ENCODE measurements at regions not wholly inside any gene's neighbourhood (a gene's known extent, or its start where the extent isn't known, plus 50 kb on each side); places are given as distances from the start of the nearest gene placed in this dataset.

DNA sequence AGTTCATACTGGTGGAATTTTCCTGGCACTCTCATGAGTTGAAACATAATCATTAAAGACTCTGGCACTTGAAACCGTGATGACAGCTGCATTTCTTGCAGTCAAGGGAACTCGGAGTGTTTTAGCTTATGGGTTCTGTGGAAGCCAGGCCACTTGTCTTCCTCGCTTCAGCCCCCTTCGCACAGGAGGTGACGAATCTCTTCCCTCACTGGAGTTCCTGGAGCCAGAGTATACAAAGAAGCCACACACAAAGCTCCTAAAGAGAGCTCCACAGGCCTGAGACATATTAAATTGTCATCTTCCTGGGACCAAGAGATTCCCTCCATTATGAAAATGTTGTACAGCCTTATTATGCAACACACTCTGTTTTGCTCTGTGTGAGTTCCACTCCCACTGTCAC is 964.1 kb downstream of the TMEM121 start:
- no peaks in the 10 kb centered on the region for H3K4me1 ChIP-seq (ENCODE audit: control insufficient read depth in 1 of 2, low read depth in 2 of 2)
- no peak overlapping the region for H3K27ac ChIP-seq
- H3K27me3 ChIP-seq (replicated peaks; ENCODE audit: insufficient read depth) = no peaks in the 10 kb centered on the region
- H3K9me3 ChIP-seq = no peaks in the 10 kb centered on the region
- no peak for ATAC-seq (ENCODE audit: insufficient number of reproducible peaks, low FRiP score, low read depth)
- DNase-seq (ENCODE audit: low spot score) = no peak
- no peak overlapping the region for H3K4me3 ChIP-seq
- no peak for TF ChIP-seq CTCF (IDR thresholded peaks at IDR 0.05)
- no peaks in the 10 kb centered on the region for H3K36me3 ChIP-seq

- no peak overlapping the region for H3K4me3 ChIP-seq
- H3K27me3 ChIP-seq (replicated peaks; ENCODE audit: insufficient read depth) = no peaks in the 10 kb centered on the region
- no peak overlapping the region for H3K27ac ChIP-seq
- DNase-seq (ENCODE audit: low spot score) (no peak), ATAC-seq (ENCODE audit: insufficient number of reproducible peaks, low FRiP score, low read depth) (no peak)
- TF ChIP-seq CTCF (IDR thresholded peaks at IDR 0.05) = no peak
- H3K9me3 ChIP-seq = no peaks in the 10 kb centered on the region
- no peaks in the 10 kb centered on the region for H3K36me3 ChIP-seq
- no peaks in the 10 kb centered on the region for H3K4me1 ChIP-seq (ENCODE audit: control insufficient read depth in 1 of 2, low read depth in 2 of 2)
Measured at GRCh38 chr14:106491851-106492250, 965.5 kb downstream of the TMEM121 start.

DNA sequence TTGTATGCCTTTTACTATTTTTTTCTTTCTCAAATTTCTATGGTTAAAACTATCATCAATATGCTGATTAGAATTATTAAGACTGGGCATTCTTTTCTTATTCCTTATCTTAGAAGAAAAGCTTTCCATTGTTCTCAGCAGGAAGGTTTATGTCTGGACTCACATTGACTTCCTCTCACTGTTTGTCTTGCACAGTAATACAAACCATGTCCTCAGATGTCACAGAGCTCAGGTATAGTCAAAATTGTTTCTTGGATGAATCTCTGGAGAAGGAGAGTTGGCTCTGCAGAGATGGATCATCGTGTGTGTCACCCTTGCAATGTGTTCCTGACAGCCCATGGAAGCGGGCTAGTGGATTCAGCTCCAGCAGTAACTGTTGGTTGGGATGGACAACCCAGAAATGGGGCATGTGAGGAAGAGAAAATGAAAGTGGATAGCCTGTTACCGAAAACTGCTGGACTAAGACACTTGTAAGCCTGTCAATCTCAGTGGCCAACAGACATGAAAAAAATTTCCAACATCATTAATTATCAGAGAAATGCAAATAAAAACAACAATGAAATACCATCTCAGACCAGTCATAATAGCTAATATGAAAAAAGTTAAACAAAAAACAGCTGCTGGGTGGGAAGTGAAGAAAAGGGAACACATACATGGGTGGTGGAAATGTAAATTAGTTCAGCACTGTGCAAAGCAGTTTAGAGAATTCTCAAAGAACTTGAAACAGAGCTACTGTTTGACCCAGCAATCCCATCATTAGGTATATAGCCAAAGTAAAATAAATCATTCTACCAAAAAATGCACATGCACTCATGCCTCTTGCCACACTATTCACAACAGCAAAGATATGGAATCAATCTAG is 967.8 kb downstream of the TMEM121 start:
- H3K27me3 ChIP-seq (replicated peaks; ENCODE audit: insufficient read depth) = no peaks in the 10 kb centered on the region
- H3K4me3 ChIP-seq = peak overlapping the region; percentile 9
- no peak for TF ChIP-seq CTCF (IDR thresholded peaks at IDR 0.05)
- ATAC-seq (ENCODE audit: insufficient number of reproducible peaks, low FRiP score, low read depth) = no peak
- DNase-seq (ENCODE audit: low spot score) = no peak
- H3K9me3 ChIP-seq = no peaks in the 10 kb centered on the region
- H3K4me1 ChIP-seq (ENCODE audit: control insufficient read depth in 1 of 2, low read depth in 2 of 2) = no peaks in the 10 kb centered on the region
- H3K27ac ChIP-seq = no peak overlapping the region
- H3K36me3 ChIP-seq = no peaks in the 10 kb centered on the region

- DNase-seq (ENCODE audit: low spot score) = no peak
- no peaks in the 10 kb centered on the region for H3K4me1 ChIP-seq (ENCODE audit: control insufficient read depth in 1 of 2, low read depth in 2 of 2)
- no peaks in the 10 kb centered on the region for H3K27me3 ChIP-seq (replicated peaks; ENCODE audit: insufficient read depth)
Measured at GRCh38 chr14:106500571-106500970, 974.2 kb downstream of the TMEM121 start.

GRCh38 chr14:106501898-106502297 is 975.5 kb downstream of the TMEM121 start:
- Histone ChIP-seq H3K4me1 (ENCODE audit: control insufficient read depth in 1 of 2, low read depth in 2 of 2) (no peaks in the 10 kb centered on the region), H3K36me3 (no peaks in the 10 kb centered on the region), H3K9me3 (no peaks in the 10 kb centered on the region), H3K4me3 (no peak overlapping the region), H3K27ac (no peak overlapping the region), H3K27me3 (replicated peaks; ENCODE audit: insufficient read depth) (no peaks in the 10 kb centered on the region)
- DNase-seq (ENCODE audit: low spot score) (no peak), ATAC-seq (ENCODE audit: insufficient number of reproducible peaks, low FRiP score, low read depth) (no peak)
- no peak for TF ChIP-seq CTCF (IDR thresholded peaks at IDR 0.05)

More at GRCh38 chr14:106500571-106500970, 974.2 kb downstream of the TMEM121 start:
- no peak for TF ChIP-seq CTCF (IDR thresholded peaks at IDR 0.05)
- no peaks in the 10 kb centered on the region for H3K9me3 ChIP-seq
- H3K4me3 ChIP-seq = no peak overlapping the region
- no peak for ATAC-seq (ENCODE audit: insufficient number of reproducible peaks, low FRiP score, low read depth)
- H3K36me3 ChIP-seq = no peaks in the 10 kb centered on the region
- no peak overlapping the region for H3K27ac ChIP-seq
